HG03103 (cell line): ENCODE measurements at regions not wholly inside any gene's neighbourhood (a gene's known extent, or its start where the extent isn't known, plus 50 kb on each side); places are given as distances from the start of the nearest gene placed in this dataset.

Experiments
- ATAC-seq: cut with Tn5 transposase; IDR thresholded peaks from one replicate; pipeline ENCODE4 v1.9.1; 2021; ENCODE audit warnings: low read depth; ENCODE audit not compliant: unreplicated experiment

GRCh38 chr5:88545338-88545737, 276.7 kb upstream of the TMEM161B start:
- no peak for ATAC-seq

GRCh38 chr5:88544671-88545070, 276.0 kb upstream of the TMEM161B start:
- no peak for ATAC-seq

- ATAC-seq = no peak
These were observed 275.5 kb upstream of the TMEM161B start for GRCh38 chr5:88544136-88544645.

- no peak for ATAC-seq
These were observed 274.1 kb upstream of the TMEM161B start for GRCh38 chr5:88542786-88543185.

DNA sequence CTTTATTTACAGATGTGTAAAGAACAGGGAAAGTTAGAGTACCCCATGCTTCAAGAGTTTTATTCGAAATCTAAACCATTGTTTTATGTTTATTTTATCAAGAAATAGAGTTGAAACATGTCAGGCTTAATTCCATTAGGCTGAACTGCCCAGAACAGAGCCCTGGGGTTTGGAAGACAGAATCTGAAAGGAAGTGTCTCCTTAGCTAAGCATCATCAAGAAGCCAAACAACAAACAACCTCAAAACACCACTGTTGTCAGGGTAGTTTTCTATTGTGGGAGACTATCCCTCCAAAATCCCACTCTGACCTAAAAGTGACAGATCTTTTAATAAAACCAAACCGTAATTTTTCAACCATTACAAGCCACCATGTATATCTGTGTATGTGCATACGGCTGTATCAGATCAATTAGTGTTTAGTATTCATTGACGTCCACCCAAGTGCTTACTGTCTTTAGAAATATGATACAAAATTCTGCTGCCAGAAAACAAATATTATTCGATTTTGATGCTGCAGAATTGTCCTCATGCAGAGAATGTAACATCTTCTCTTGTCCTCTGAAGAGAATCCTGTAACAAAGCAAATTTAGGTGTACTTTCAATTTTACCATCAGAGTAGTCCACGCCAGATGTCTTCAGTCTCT, 271.9 kb upstream of the TMEM161B start:
- ATAC-seq = no peak

GRCh38 chr5:88539693-88540365, 271.2 kb upstream of the TMEM161B start:
- ATAC-seq = no peak

DNA sequence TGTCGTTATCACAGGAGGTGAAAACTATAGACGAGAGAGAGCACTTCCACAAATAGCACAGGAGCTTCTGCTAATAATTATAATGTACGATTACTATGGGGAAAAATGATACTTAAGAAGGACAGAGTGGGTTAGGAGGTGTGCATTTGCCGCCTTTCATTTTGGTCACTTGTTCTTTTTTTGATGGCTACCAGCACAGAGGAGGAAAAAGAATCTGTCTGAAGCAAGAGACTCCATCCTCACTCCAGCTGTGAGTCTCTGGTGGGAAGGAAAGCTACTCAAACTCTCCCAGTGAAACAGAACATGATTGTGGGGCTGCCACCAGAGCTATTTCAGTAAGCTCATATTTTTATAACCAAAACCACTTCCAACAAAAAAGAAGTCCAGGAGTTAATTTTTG, 270.4 kb upstream of the TMEM161B start:
- ATAC-seq = no peak

GRCh38 chr5:88536146-88536545, 267.5 kb upstream of the TMEM161B start:
- no peak for ATAC-seq

- ATAC-seq = no peak
These were observed 256.3 kb upstream of the TMEM161B start for GRCh38 chr5:88524941-88525340.

DNA sequence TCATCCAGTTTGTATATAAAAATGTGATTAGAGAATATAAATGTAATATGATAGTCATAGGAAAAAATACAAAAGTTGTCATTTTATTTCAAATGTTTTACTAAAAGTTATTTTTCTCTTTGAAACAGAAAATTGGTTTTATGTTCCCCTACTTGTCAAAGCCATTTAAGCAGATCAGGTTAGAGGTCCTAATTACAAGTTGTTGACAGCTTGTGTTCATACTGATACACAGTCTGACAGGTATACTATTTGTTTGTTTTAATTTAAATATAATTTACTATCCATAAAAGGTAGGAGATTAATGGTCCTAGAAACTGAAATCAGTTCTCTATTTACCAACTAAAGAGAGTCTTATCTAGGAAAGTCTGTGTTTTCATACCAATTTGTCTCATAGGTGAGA, 250.4 kb upstream of the TMEM161B start:
- ATAC-seq = no peak

DNA sequence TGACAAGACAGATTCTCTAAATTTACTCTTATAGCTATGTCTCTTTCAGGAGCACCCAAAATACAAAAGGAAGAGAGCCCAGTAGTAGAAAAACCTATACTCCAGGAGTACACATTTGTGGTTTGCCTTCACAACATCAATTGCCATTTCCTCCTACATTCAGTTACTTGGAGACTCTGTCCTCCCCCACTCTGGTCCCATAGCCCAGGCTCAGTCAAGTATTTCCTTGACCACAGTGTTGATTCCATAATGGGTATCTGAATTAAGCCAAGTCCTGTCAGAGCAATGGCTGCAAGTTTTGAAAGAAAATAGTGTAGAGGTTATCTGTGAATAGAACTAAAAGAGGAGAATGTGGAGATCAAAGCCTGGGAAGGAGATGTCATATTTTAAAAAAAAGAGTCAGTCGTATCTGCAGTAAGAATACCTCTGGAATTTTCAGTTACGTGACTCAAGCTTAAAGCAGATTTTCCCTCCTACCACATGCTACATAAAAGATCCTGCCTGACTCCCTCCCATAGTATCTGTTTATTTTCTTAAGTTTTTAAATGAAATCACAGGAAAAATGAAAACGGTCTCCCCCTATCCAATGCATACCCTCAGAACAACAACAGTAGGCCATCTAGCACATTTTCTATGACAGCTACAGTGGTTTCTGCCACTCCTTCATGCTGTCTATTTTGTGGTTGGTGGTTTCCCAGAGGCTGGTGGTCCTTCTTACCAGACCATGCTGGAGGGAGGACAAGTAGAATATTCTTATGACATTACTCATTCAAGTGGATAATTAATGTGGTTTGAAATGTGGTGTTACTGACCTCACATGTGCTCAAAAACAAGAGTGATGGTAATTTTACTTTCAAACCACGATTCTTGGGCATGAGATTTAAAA, 249.7 kb upstream of the TMEM161B start:
- no peak for ATAC-seq

GRCh38 chr5:88515881-88516819, 247.5 kb upstream of the TMEM161B start:
- ATAC-seq = no peak

- ATAC-seq = no peak
These were observed 246.4 kb upstream of the TMEM161B start for GRCh38 chr5:88515068-88515467.

- ATAC-seq = no peak
These were observed 240.8 kb upstream of the TMEM161B start for GRCh38 chr5:88509403-88509802.

DNA sequence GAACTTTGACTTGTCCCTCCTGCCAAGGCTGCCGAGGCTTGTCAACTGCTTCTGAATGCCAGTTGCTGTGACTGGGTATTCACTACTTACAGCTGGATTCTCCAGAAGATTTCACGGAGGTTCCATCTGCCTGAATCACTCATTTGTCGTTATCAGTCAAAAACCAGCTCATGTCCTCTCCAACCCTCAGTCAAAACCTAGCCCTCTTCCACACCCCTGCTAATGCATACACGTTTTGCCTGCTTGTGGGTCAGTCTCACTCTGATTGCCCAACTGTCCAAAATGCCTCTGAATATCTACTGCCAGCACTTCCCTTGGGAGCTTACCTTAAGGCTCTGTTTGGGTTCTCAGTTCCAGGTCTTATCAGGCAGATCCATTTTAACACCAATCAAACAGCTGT, 238.6 kb upstream of the TMEM161B start:
- no peak for ATAC-seq

- no peak for ATAC-seq
These were observed 234.8 kb upstream of the TMEM161B start for GRCh38 chr5:88503406-88503805.

GRCh38 chr5:88503041-88503345, 234.3 kb upstream of the TMEM161B start:
- ATAC-seq = peak; percentile 12

- ATAC-seq = peak; percentile 78
These were observed 233.8 kb upstream of the TMEM161B start for GRCh38 chr5:88502179-88503040.

- no peak for ATAC-seq
These were observed 227.2 kb upstream of the TMEM161B start for GRCh38 chr5:88495810-88496209.
